NCI-H524 (cell line): ENCODE measurements at regions not wholly inside any gene's neighbourhood (a gene's known extent, or its start where the extent isn't known, plus 50 kb on each side); places are given as distances from the start of the nearest gene placed in this dataset.
A peak's percentile ranks its signal among the peaks of the same experiment; 100 is the strongest.

ENCODE experiments used
- DNase-seq, 2 experiments: peaks; one replicate each; lab custom pipeline; 2025; lab: John Stamatoyannopoulos, UW

DNA sequence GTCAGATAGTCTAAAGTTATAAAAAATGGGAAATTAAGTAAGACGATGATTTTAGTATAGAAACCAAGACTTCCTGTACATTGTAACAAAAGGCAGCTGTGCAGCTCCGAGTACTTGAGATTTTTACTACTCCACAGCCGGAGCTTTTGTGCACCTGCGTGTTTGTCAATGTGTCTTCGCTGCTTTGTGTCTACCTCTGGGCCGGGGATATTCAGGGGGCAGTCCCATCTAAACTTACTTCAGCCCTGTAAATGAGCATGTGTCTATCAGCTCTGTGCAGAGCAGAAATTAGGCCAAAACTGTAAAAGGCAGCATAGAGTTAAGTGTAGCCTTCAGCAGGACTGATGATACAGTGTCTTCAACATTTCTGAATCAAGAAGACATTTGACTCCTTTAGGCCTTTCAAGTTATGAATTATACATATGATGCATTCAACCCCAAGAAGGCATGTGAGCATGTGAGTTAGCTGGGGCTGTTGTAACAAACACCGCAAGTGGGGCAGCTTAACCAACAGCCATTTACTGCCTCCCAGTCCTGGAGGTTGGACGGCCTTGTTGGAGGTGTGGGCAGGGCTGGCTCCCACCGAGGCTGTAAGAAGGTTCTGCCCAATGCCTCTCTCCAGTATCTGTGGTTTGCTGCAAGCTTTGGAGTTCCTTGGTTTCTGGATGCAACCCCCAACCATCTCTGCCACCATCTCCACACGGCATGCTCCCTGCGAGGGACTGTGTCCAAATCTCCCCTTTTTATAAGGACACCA lies 191.0 kb upstream of the IRS2 start:
- DNase-seq = no peak

DNA sequence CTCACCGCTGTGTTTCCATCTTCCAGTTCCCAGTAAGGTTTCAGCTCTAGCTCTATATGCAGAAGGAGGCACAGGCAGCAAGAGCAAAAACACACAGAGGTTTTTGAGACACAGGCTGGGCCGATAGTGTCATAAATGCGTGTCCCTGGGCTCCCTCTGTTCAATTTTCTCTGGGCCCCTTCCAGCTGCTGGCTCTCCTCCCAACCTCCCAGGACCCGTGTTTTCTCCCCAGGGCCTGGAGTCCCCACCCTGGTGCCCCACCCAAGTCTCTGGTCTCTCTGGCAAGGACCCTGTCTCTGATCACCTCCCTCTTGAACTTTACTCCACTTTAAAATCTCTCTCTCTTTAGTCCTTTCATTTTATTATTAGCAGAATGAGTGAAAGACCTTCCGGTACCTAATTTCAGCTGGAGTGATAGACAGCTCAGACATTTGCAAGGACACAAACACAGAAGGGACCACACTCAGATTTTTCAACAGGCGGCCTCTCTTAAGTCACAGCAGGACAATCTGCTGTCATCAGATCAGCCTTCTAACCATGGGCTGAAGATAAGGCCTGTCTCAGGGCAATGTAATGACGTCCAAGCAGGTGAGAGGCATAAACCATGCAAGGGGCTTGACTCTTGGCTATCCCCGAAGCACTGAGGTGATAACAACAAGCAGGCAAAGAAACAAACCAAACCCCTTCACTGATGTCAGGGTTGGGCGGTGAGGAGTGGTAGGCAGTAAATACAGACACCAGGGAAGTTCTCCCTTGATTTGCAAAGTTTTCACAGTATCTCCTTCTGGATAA lies 190.0 kb upstream of the IRS2 start:
- no peak for DNase-seq

DNA sequence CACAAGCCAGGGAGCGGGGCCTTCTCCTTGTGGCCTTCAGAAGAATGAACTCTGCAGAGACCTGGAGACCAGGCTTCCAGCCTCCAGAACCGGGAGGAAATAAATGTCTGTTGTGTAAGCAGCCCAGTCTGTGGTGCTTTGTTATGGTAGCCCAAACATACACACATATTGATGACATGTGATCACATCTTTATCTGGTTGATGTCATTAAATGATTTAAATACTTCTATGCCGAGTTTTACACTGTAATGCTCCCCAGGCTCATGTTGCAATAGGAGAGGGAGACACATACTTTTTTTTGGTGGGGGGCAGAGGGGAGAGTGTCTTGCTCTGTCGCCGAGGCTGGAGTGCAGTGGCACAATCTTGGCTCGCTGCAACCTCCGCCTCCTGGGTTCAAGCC lies 188.0 kb upstream of the IRS2 start:
- DNase-seq = no peak

DNA sequence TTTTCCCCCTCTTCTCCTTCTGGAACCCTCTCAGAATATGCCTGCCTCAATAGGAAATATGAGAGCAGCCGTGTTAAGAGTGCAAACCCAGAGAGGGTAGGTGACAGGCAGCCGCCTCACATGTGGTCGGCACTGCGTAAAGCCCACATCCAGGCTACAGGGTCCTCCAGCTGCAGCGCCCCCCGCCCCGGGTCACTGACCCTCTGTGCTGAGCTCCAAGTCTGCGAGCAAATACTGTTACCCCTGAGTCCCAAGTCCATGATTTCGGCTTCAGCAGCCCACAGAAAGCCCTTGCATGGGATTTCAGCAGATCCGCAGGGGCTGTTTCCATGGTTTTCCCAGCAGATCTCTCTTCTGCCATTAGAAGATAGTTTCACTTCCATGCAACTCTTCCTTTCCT lies 186.9 kb upstream of the IRS2 start:
- no peak for DNase-seq

DNA sequence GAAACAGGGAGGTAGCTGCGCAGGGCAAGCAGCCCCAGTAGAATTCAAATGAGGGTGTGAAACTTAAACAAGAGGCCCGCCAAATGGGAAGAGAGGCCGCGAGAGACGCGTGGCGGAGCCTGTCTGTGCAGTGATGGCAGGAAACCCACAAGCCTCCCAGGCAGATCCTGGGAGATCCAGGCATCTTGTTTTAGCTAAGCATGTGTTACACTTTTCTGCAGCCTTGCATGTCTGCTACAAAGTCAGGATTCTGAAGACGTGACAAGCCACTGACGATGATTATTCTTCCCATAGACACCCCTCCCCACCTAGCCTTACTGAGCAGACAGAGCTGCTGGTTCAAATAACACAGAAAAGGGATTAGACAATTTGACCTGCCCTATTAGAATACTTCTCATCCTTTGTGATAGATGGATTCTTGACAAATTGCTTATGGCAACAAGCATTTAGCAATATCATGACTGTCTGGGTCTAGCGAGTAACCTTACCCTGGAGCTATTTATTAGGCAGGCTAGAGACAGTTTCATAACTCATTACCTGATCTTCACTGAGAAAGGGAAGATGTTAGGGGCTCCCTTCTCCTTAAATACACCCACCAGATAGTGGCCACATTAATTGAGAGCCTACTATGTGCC lies 185.2 kb upstream of the IRS2 start:
- DNase-seq = no peak

DNA sequence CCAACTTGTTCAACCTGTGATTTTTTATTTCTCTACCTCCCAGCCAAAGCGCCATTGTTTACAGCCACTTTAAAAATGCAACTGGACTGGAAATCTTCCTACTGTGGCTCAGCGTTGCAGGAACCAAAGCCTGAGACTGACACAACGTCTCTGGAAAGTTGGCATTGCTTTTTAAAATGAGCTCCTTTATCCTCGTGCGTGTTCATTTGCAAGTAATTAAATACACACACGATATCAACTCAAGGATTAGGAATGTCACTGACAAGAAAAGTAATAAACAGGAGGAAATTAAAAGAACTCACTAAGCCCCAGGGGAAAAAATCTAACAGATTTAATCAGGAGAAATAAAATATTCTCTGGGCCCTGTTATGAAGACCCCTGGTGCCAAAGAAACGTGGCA lies 184.6 kb upstream of the IRS2 start:
- DNase-seq = no peak

DNA sequence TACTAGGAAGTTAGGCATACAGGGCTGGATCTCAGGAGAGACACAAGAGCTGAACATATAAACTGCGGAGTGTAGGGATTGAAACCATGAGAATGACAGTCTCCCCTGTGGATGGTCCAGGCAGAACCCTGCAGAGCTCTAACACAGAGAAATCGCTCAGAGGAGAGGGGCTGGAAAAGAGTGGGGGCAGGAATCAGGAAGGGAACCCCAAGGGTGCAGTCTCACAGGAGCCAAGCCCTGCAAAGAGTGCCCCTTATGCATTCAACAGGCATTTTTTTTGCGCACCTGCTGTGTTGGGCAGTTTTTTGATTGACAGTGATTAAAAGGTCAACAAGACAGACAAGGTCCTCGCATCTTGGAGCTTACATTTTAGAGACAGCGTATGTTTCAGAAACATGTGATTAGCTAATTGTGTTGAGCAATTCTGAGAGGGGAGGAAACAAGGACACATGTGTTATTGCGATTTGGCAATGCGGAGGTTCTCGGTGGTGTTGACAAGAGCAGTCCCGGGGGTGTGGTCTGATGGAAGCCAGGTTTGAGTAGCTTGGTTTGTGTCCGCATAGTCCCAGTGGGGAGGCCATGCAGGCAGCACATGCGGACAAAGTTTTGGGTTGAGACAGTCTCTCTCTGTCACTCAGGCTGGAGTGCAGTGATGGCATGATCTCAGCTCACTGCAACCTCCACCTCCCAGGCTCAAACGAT lies 182.6 kb upstream of the IRS2 start:
- DNase-seq = no peak

DNA sequence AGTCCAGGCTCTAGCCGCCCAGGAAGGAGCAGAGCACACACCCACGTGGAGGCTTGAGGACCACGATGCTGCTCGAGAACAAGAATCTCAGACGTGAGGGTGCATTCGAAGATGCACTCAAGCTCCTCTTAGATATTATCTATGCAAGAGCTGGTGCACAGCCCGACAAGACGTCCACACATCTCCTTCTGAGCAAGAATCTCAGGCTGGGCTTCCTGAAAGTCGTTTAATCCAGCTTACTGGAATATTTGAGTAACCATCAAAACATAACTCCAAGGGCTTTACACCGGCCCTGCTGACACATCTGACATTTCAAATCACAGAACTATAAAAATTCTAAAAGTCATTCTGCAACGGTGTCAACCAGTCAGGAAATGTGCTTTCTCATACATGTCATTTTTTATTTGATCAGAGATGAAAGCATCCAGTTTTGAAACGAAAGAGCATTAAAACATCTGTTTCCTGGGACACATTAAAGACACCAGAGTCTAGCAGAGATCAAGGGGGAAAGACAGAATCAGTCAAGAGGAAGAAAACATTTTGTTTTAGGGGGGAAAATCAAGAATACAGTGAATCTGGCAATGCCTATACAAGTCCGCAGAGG lies 177.7 kb upstream of the IRS2 start:
- DNase-seq = no peak

DNA sequence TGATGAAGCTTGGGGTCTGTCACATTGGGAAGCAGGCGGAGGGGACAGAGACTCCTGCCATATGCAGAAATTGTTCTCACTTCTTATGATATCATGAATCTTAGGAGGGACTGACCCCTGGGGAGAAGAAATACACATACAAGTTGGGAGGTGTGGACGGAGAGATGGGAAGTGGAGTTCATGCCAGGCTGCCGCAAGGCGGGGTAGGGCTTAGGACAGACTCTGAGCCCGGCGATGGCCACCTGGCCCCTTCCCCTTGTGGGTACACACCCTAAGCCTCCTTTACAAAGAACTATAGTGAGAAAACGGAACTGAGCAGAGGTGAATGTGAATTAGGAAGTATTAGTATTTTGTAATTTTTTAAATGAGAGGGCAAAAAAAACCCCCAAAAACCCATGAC lies 177.0 kb upstream of the IRS2 start:
- DNase-seq = no peak

DNA sequence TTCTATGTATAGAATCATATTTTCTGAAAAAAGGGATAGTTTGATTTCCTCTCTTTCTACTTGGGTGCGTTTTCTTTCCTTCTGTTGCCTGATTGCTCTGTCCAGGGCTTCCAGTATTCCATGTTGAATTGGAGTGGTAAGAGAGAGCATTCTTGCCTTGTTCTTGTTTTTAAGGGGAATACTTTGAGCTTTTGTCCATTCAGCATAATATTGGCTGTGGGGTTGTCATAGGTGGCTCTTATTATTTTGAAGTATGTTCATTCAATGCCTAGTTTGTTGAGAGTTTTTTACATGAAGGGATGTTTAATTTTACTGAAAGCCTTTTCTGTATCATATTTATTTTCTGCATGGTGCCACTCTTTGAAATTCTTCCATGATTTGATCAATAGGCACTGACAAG lies 173.5 kb upstream of the IRS2 start:
- no peak for DNase-seq

DNA sequence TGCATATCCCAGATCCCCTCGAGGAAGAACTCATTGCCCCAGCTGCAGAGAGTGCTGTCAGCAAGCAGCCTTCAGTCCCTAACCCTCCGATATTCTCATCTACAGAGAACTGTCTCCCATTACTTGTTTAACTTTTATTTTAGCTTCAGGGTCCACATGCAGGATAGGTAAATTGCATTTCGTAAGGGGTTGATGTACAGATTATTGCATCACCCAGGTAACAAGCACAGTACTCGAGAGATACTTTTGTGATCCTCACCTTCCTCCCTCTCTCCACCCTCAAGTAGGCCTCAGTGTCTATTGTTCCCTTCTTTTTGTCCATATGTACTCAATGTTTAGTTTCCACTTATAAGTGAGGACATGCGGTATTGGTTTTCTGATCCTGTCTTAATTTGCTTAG lies 171.5 kb upstream of the IRS2 start:
- DNase-seq = no peak

DNA sequence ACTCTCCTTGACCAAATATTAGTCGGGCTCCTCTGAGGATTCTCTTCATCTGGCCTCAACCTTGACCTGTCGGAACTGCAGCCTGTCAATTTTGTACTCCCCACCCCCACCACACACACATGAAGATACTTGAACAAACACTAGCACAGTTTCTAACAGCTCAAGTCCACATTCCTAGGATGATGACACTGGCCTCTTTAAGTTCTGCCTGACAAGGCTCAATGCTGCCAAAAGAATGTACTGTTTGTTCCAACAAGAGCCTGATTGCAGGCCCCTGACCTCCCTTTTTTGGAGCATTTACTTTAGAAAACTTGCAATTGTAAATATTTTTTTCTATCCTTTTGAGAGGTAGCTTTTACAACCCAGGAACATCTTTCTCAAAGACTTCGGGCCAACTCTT lies 169.2 kb upstream of the IRS2 start:
- no peak for DNase-seq

DNA sequence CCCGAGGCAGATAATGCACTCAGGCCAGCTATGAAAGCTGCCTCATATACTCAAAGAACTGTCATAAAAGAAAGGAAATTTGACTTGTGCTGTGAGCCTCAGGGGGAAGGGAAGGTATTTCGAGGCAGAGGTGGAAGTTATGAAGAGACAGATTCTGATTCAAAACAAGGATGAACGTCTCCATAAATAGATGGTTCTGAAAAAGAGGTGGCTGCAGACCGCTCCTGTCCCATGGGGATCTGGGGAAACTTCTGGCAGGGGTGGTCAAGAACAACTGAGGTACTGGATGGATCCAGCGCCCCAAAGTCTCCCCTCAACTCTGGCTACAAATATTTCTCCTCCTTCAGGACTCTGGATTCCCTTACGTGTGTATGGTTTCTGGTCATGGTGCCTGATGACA lies 168.1 kb upstream of the IRS2 start:
- no peak for DNase-seq

DNA sequence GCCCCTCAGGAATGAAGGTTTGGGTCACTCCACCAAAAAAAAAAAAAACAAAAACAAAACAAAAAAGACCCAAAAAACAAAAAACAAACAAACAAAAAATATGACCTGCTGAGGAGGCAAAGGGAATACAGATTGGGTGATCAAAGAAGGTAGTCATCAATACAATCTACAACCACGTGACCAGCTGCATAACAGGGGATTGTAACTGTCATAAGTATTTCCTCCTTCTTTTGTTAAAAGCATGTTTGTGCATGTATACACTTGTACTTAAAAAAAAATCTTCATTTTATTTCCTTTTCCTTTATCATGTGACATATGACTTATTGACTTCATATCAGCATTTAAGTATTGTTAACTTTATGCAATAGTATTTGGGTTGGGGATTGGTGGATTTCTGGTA lies 165.1 kb upstream of the IRS2 start:
- no peak for DNase-seq

DNA sequence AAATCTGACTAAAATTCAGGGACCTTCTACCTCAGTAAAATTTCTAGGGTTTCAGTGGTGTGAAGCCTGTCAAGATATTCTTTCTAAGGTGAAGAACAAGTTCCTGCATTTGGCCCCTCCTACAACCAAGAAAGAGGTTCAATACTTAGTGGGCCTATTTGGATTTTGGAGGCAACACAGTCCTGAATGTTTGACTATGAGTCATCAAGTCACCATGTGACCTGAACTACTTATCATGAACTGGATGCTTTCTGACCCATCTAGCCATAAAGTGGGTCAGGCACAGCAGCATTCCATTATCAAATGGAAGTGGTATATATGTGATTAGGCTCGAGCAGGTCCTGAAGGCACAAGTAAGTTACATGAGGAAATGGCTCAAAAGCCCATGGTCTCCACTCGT lies 163.0 kb upstream of the IRS2 start:
- no peak for DNase-seq

DNA sequence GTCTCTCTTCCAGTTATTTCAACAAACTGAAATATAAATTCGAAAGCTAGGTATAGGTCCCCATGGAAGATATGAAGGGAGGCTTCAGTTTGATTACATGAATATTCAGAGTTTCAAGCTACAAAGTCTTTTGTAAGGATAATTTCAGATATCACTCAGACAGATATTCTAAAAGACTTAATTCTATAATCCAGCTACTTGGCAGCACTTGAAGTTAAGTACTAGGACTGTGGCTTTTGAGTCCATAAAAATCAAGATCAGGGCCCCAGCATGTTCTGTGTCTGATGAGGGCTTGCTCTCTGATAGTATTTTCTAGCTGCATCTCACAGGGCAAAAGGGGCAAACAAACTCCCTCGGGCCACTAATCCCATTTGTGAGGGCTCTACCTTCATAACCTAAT lies 160.6 kb upstream of the IRS2 start:
- DNase-seq = peak; percentile 4 to 31

DNA sequence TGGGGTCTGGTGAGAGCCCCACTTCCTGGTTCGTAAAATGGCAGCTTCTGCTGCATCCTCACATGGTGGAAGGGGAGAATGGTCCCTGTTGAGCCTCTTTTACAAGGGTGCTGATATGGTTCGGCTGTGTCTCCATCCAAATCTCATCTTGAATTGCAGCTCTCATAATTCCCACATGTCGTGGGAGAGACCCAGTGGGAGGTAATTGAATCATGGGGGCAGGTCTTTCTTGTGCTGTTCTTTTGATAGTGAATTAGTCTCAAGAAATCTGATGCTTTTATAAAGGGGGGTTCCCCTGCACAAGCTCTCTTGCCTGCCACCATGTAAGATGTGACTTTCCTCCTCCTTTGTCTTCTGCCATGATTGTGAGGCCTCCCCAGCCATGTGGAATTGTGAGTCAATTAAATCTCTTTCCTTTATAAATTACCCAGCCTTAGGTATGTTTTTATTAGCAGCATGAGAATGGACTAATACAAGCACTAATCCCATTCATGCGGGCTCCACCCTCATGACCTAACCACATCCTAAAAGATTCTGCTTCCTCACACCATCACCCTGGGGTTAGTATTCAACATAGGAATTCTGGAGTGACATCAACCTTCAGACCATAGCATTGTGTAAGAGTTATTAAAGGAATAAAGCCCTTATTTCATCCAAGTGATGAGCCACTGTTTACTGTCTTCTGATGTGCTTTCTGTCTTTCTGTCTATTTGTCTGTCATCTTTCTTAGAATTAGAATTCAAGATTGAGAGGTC lies 159.0 kb upstream of the IRS2 start:
- DNase-seq = no peak

DNA sequence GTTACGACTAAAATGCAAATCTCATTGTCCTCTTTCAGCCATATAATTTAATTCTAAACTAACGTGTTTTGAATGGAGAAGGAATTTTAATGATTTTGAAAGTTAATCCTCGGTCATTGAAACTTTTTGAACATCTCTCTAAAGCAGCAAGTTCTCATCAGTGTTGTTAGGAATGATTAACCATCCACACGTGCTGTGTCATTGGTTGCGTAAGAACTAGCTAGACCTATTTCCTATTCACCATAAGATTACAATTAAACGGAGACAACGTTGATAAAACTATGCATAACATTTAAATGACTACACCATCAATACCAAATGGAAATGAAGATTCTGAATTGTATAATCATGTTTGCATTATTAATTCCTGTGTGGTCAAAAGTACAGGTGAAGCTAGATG lies 155.6 kb upstream of the IRS2 start:
- no peak for DNase-seq

DNA sequence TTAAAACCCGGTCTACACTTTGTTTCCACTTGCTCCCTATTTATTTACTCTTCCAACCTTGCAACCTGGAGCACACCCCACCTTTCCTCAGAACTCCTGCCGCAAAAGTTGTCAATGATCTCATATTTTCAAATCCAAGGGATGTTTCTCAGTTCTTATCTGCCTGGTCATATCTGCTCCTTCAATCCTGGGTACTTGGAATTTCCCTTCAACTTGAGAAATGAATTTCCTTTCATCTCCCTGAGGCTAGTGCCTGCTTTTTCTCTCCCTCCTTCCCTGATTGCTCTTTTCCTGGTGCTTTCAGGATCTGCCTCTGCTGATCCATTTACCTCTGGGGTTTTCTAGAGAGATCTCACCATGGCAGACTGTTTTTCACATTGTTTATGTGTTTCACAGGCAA lies 154.8 kb upstream of the IRS2 start:
- DNase-seq = no peak

DNA sequence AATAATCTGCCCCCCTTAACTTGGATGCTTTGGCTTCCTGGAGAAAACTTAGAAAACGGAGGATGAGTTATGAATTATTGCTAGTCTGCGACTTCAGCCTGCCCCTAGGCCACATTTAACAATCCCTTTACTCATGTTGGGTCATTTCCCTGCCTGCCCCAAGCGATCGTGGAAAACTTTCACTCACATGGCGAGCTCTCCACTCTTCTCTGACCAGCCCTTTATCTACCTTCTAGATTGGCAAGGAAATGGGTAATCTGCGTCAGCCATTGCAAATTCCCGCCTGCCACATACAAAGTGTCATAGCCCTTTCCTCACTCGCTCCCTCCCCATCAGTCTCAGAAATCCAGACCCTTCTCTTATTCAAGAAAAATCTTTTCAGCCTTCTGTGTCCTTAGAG lies 154.3 kb upstream of the IRS2 start:
- DNase-seq = no peak

DNA sequence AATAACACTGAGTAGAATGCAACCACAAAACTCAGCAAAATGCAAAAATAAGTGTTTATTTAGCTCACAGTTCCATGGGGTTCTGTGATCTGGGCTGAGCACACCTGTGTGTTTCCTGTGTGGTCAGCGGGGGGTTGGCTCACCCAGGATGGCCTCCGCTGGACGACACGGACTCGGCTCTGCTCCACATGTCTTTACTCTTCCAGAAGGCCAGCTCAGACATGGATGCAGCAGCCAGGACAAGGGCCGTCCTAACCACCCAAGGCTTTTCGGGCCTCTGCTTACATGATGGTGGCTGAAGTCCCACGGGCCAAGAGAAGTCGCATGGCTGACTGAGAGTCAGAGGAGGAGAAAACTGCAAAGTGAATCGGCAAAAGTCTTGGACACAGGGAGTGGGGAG lies 153.5 kb upstream of the IRS2 start:
- DNase-seq = no peak

DNA sequence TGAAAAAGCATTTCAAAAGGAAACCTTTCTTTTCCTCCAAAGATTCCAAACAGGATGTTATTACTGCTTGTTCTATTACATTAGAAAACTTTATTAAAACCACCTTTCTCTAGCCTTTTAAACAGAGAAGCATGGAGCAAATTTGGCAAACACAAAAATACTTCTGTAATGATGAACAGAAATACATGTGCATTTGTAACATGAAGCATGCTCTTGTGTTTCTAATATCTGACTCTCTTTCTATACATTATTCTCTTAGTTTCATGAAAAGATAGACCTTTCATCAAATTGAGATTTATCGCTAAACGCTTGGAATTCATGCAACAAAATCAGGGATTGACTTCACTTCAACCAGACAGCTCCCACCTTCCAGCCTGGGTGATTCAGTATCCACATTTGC lies 152.8 kb upstream of the IRS2 start:
- DNase-seq = no peak
